ENCODE measurements at regions not wholly inside any gene's neighbourhood (a gene's known extent, or its start where the extent isn't known, plus 50 kb on each side); places are given as distances from the start of the nearest gene placed in this dataset.

- Mint-ChIP-seq H3K27ac (no peak overlapping the region), H3K27me3 (ENCODE audit: low read depth) (peaks cover 12% of the 10 kb centered on the region), H3K4me1 (ENCODE audit: low read depth) (peaks cover 7% of the 10 kb centered on the region), H3K4me3 (ENCODE audit: low read depth) (no peak overlapping the region), H3K9me3 (no peaks in the 10 kb centered on the region), H3K36me3 (ENCODE audit: low read depth) (no peaks in the 10 kb centered on the region)
- DNase-seq (ENCODE audit: low spot score), result no peak
- intact Hi-C loops (cut with micrococcal nuclease), result no loop called here
Measured at GRCh38 chr6:168223755-168224154, 95.8 kb downstream of the DACT2 start.

- no peak overlapping the region for H3K4me3 Mint-ChIP-seq (ENCODE audit: low read depth)
- intact Hi-C loops (cut with micrococcal nuclease), result no loop called here
Measured at GRCh38 chr6:168223150-168223549, 96.4 kb downstream of the DACT2 start.

GRCh38 chr6:168222115-168223043 lies 97.2 kb downstream of the DACT2 start:
- no peaks in the 10 kb centered on the region for H3K9me3 Mint-ChIP-seq
- no peaks in the 10 kb centered on the region for H3K36me3 Mint-ChIP-seq (ENCODE audit: low read depth)
- H3K4me3 Mint-ChIP-seq (ENCODE audit: low read depth), result no peak overlapping the region
- H3K27ac Mint-ChIP-seq, result no peak overlapping the region
- peaks cover 15% of the 10 kb centered on the region for H3K27me3 Mint-ChIP-seq (ENCODE audit: low read depth)
- peaks cover 7% of the 10 kb centered on the region for H3K4me1 Mint-ChIP-seq (ENCODE audit: low read depth)
- intact Hi-C loops (cut with micrococcal nuclease), result no loop called here
- no peak for DNase-seq (ENCODE audit: low spot score)

More at GRCh38 chr6:168223150-168223549, 96.4 kb downstream of the DACT2 start:
- Mint-ChIP-seq H3K36me3 (ENCODE audit: low read depth) (no peaks in the 10 kb centered on the region), H3K9me3 (no peaks in the 10 kb centered on the region), H3K27me3 (ENCODE audit: low read depth) (peaks cover 12% of the 10 kb centered on the region), H3K27ac (no peak overlapping the region), H3K4me1 (ENCODE audit: low read depth) (peaks cover 7% of the 10 kb centered on the region)
- DNase-seq (ENCODE audit: low spot score), result no peak

- Mint-ChIP-seq H3K9me3 (no peaks in the 10 kb centered on the region), H3K4me1 (ENCODE audit: low read depth) (peaks cover 7% of the 10 kb centered on the region), H3K27me3 (ENCODE audit: low read depth) (peaks cover 15% of the 10 kb centered on the region), H3K4me3 (ENCODE audit: low read depth) (no peak overlapping the region), H3K27ac (no peak overlapping the region), H3K36me3 (ENCODE audit: low read depth) (no peaks in the 10 kb centered on the region)
- intact Hi-C loops (cut with micrococcal nuclease), result no loop called here
- DNase-seq (ENCODE audit: low spot score), result no peak
Measured at GRCh38 chr6:168221497-168222079, 98.0 kb downstream of the DACT2 start.

- Mint-ChIP-seq H3K27ac (no peak overlapping the region), H3K4me1 (ENCODE audit: low read depth) (peaks cover 7% of the 10 kb centered on the region), H3K27me3 (ENCODE audit: low read depth) (peaks cover 15% of the 10 kb centered on the region), H3K4me3 (ENCODE audit: low read depth) (no peak overlapping the region), H3K9me3 (no peaks in the 10 kb centered on the region), H3K36me3 (ENCODE audit: low read depth) (no peaks in the 10 kb centered on the region)
- intact Hi-C loops (cut with micrococcal nuclease), result no loop called here
- no peak for DNase-seq (ENCODE audit: low spot score)
Measured at GRCh38 chr6:168221000-168221399, 98.6 kb downstream of the DACT2 start.

GRCh38 chr6:168219804-168220203 lies 99.8 kb downstream of the DACT2 start:
- Mint-ChIP-seq H3K9me3 (no peaks in the 10 kb centered on the region), H3K27ac (no peak overlapping the region), H3K4me3 (ENCODE audit: low read depth) (no peak overlapping the region), H3K27me3 (ENCODE audit: low read depth) (peaks cover 11% of the 10 kb centered on the region), H3K4me1 (ENCODE audit: low read depth) (peaks cover 7% of the 10 kb centered on the region), H3K36me3 (ENCODE audit: low read depth) (no peaks in the 10 kb centered on the region)
- intact Hi-C loops (cut with micrococcal nuclease), result no loop called here
- DNase-seq (ENCODE audit: low spot score), result no peak

- Mint-ChIP-seq H3K27ac (no peak overlapping the region), H3K4me3 (ENCODE audit: low read depth) (no peak overlapping the region), H3K27me3 (ENCODE audit: low read depth) (peaks cover 10% of the 10 kb centered on the region)
Measured at GRCh38 chr6:168218785-168219566, 100.6 kb downstream of the DACT2 start.

GRCh38 chr6:168217880-168218537 lies 101.6 kb downstream of the DACT2 start:
- no peak for DNase-seq (ENCODE audit: low spot score)
- H3K9me3 Mint-ChIP-seq, result no peaks in the 10 kb centered on the region
- H3K4me1 Mint-ChIP-seq (ENCODE audit: low read depth), result peaks cover 7% of the 10 kb centered on the region
- H3K27me3 Mint-ChIP-seq (ENCODE audit: low read depth), result peaks cover 6% of the 10 kb centered on the region
- H3K36me3 Mint-ChIP-seq (ENCODE audit: low read depth), result no peaks in the 10 kb centered on the region
- no peak overlapping the region for H3K27ac Mint-ChIP-seq
- no peak overlapping the region for H3K4me3 Mint-ChIP-seq (ENCODE audit: low read depth)
- intact Hi-C loops (cut with micrococcal nuclease), result no loop called here

More at GRCh38 chr6:168218785-168219566, 100.6 kb downstream of the DACT2 start:
- intact Hi-C loops (cut with micrococcal nuclease), result no loop called here
- Mint-ChIP-seq H3K9me3 (no peaks in the 10 kb centered on the region), H3K36me3 (ENCODE audit: low read depth) (no peaks in the 10 kb centered on the region), H3K4me1 (ENCODE audit: low read depth) (peaks cover 7% of the 10 kb centered on the region)
- no peak for DNase-seq (ENCODE audit: low spot score)

- H3K4me3 Mint-ChIP-seq (ENCODE audit: low read depth), result no peak overlapping the region
- H3K4me1 Mint-ChIP-seq (ENCODE audit: low read depth), result peaks cover 7% of the 10 kb centered on the region
- no peak overlapping the region for H3K27ac Mint-ChIP-seq
- no peaks in the 10 kb centered on the region for H3K36me3 Mint-ChIP-seq (ENCODE audit: low read depth)
- DNase-seq (ENCODE audit: low spot score), result no peak
- H3K9me3 Mint-ChIP-seq, result no peaks in the 10 kb centered on the region
- intact Hi-C loops (cut with micrococcal nuclease), result no loop called here
- peaks cover 6% of the 10 kb centered on the region for H3K27me3 Mint-ChIP-seq (ENCODE audit: low read depth)
Measured at GRCh38 chr6:168217216-168217879, 102.2 kb downstream of the DACT2 start.

GRCh38 chr6:168216751-168217191 lies 102.8 kb downstream of the DACT2 start:
- intact Hi-C loops (cut with micrococcal nuclease), result no loop called here
- H3K36me3 Mint-ChIP-seq (ENCODE audit: low read depth), result no peaks in the 10 kb centered on the region
- peaks cover 7% of the 10 kb centered on the region for H3K4me1 Mint-ChIP-seq (ENCODE audit: low read depth)

GRCh38 chr6:168216117-168216516 lies 103.5 kb downstream of the DACT2 start:
- DNase-seq (ENCODE audit: low spot score), result no peak
- no peak overlapping the region for H3K4me3 Mint-ChIP-seq (ENCODE audit: low read depth)
- H3K27ac Mint-ChIP-seq, result no peak overlapping the region
- intact Hi-C loops (cut with micrococcal nuclease), result no loop called here
- peaks cover 6% of the 10 kb centered on the region for H3K27me3 Mint-ChIP-seq (ENCODE audit: low read depth)
- no peaks in the 10 kb centered on the region for H3K36me3 Mint-ChIP-seq (ENCODE audit: low read depth)
- peaks cover 4% of the 10 kb centered on the region for H3K4me1 Mint-ChIP-seq (ENCODE audit: low read depth)
- H3K9me3 Mint-ChIP-seq, result no peaks in the 10 kb centered on the region

More at GRCh38 chr6:168216751-168217191, 102.8 kb downstream of the DACT2 start:
- no peak for DNase-seq (ENCODE audit: low spot score)
- Mint-ChIP-seq H3K4me3 (ENCODE audit: low read depth) (no peak overlapping the region), H3K9me3 (no peaks in the 10 kb centered on the region), H3K27ac (no peak overlapping the region), H3K27me3 (ENCODE audit: low read depth) (peaks cover 6% of the 10 kb centered on the region)
